GM13976 (cell line): ENCODE measurements at regions not wholly inside any gene's neighbourhood (a gene's known extent, or its start where the extent isn't known, plus 50 kb on each side); places are given as distances from the start of the nearest gene placed in this dataset.

Experiments
- DNase-seq: peaks from one replicate; pipeline ENCODE4 v3.0.0; 2012; ENCODE audit warnings: low spot score
- CTCF ChIP-seq: IDR thresholded peaks from 2 replicates; pipeline ENCODE4 v1.5.1; 2012; ENCODE audit warnings: borderline replicate concordance, mild to moderate bottlenecking; ENCODE audit not compliant: insufficient read depth; ENCODE audit errors: extremely low read depth, missing control alignments, control extremely low read depth
- in situ Hi-C: fragments of 300-500 bp; cut with MboI; formaldehyde crosslinking; loops from one replicate; pipeline ENCODE4 v1.12.0; 2022; ENCODE audit warnings: low sequenced_read_pairs, mixed read lengths, inconsistent platforms; ENCODE audit not compliant: unreplicated experiment

GRCh38 chr16:64542152-64542551 is 579.7 kb downstream of the CDH11 start:
- no peak for TF ChIP-seq CTCF
- no peak for DNase-seq
- in situ Hi-C loops, result no loop called here

- in situ Hi-C loops, result no loop called here
- no peak for DNase-seq
- no peak for TF ChIP-seq CTCF
Observed at GRCh38 chr16:64541621-64542020, 580.2 kb downstream of the CDH11 start.

- in situ Hi-C loops, result no loop called here
- no peak for DNase-seq
- TF ChIP-seq CTCF, result no peak
Observed at GRCh38 chr16:64540434-64540833, 581.4 kb downstream of the CDH11 start.

- in situ Hi-C loops, result no loop called here
- no peak for TF ChIP-seq CTCF
- DNase-seq, result no peak
Observed at GRCh38 chr16:64539811-64540371, 582.0 kb downstream of the CDH11 start.

GRCh38 chr16:64534180-64534780 is 587.6 kb downstream of the CDH11 start:
- in situ Hi-C loops, result no loop called here
- no peak for DNase-seq
- no peak for TF ChIP-seq CTCF

- in situ Hi-C loops, result no loop called here
- no peak for TF ChIP-seq CTCF
- DNase-seq, result no peak
Observed at GRCh38 chr16:64532691-64533090, 589.2 kb downstream of the CDH11 start.
